22Rv1 (cell line): ENCODE measurements at regions not wholly inside any gene's neighbourhood (a gene's known extent, or its start where the extent isn't known, plus 50 kb on each side); places are given as distances from the start of the nearest gene placed in this dataset.

Experiments used
- CTCF ChIP-seq: fragments of 450-650 bp; IDR thresholded peaks from 2 replicates; pipeline ENCODE4 v1.5.1; 2017; ENCODE audit warnings: mild to moderate bottlenecking
- ZFX ChIP-seq: fragments of 450-650 bp; IDR thresholded peaks from 2 replicates; pipeline ENCODE4 v1.6.1; 2017; ENCODE audit warnings: antibody characterized with exemption, borderline replicate concordance

- TF ChIP-seq CTCF, result no peak
- no peak for TF ChIP-seq ZFX
Observed at GRCh38 chr17:70922268-70922667, 752.9 kb downstream of the KCNJ2 start.
